LHCN-M2 (cell line): ENCODE measurements at regions not wholly inside any gene's neighbourhood (a gene's known extent, or its start where the extent isn't known, plus 50 kb on each side); places are given as distances from the start of the nearest gene placed in this dataset.
A peak's percentile ranks its signal among the peaks of the same experiment; 100 is the strongest.

ENCODE experiments used
- DNase-seq: peaks from one replicate; pipeline ENCODE4 v3.0.0-alpha.2; 2012; ENCODE audit warnings: low read depth

- DNase-seq: no peak
These were observed 111.1 kb upstream of the SLC66A3 start for GRCh38 chr2:11044201-11044600.

GRCh38 chr2:11045294-11045693 lies 110.0 kb upstream of the SLC66A3 start:
- no peak for DNase-seq

- DNase-seq: no peak
These were observed 106.8 kb upstream of the SLC66A3 start for GRCh38 chr2:11048335-11049008.

- no peak for DNase-seq
These were observed 104.7 kb upstream of the SLC66A3 start for GRCh38 chr2:11050565-11050964.

GRCh38 chr2:11051280-11051679 lies 104.0 kb upstream of the SLC66A3 start:
- DNase-seq: no peak

GRCh38 chr2:11053546-11053945 lies 101.7 kb upstream of the SLC66A3 start:
- DNase-seq: no peak

GRCh38 chr2:11054783-11055678 lies 100.2 kb upstream of the SLC66A3 start:
- DNase-seq: no peak

GRCh38 chr2:11055679-11056215 lies 99.5 kb upstream of the SLC66A3 start:
- DNase-seq: no peak

- DNase-seq: peak; percentile 90
These were observed 98.7 kb upstream of the SLC66A3 start for GRCh38 chr2:11056614-11057013.

GRCh38 chr2:11057031-11057430 lies 98.2 kb upstream of the SLC66A3 start:
- no peak for DNase-seq

GRCh38 chr2:11058129-11058528 lies 97.1 kb upstream of the SLC66A3 start:
- no peak for DNase-seq

- DNase-seq: no peak
These were observed 94.7 kb upstream of the SLC66A3 start for GRCh38 chr2:11060376-11061169.

- DNase-seq: no peak
These were observed 89.3 kb upstream of the SLC66A3 start for GRCh38 chr2:11065833-11066485.

GRCh38 chr2:11067221-11068078 lies 87.8 kb upstream of the SLC66A3 start:
- DNase-seq: no peak

GRCh38 chr2:11068079-11068741 lies 87.1 kb upstream of the SLC66A3 start:
- no peak for DNase-seq

GRCh38 chr2:11068856-11069526 lies 86.3 kb upstream of the SLC66A3 start:
- DNase-seq: no peak

GRCh38 chr2:11069566-11070185 lies 85.6 kb upstream of the SLC66A3 start:
- DNase-seq: no peak

- no peak for DNase-seq
These were observed 84.1 kb upstream of the SLC66A3 start for GRCh38 chr2:11071211-11071610.

- no peak for DNase-seq
These were observed 83.3 kb upstream of the SLC66A3 start for GRCh38 chr2:11071939-11072338.
